ENCODE measurements at regions not wholly inside any gene's neighbourhood (a gene's known extent, or its start where the extent isn't known, plus 50 kb on each side); places are given as distances from the start of the nearest gene placed in this dataset.

DNA sequence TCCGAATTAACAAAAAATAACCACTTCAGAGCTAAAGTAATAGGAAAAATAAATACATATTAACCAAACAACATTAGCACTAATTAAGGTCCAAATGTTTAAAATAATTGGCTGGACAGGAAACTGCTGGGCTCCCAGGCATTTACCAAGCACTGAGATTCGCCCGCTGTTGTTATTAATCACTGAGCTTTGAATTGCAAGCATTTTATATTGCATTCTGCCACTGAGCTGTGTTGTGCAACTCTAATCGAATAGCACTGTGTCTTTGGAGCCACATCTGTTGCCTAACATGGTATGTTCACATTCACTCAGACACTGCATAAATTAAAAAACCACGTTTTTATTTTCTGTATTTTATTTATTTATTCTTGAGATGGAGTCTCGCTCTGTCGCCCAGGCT lies 88.9 kb downstream of the SOWAHC start:
- TF ChIP-seq, protein P1, sequence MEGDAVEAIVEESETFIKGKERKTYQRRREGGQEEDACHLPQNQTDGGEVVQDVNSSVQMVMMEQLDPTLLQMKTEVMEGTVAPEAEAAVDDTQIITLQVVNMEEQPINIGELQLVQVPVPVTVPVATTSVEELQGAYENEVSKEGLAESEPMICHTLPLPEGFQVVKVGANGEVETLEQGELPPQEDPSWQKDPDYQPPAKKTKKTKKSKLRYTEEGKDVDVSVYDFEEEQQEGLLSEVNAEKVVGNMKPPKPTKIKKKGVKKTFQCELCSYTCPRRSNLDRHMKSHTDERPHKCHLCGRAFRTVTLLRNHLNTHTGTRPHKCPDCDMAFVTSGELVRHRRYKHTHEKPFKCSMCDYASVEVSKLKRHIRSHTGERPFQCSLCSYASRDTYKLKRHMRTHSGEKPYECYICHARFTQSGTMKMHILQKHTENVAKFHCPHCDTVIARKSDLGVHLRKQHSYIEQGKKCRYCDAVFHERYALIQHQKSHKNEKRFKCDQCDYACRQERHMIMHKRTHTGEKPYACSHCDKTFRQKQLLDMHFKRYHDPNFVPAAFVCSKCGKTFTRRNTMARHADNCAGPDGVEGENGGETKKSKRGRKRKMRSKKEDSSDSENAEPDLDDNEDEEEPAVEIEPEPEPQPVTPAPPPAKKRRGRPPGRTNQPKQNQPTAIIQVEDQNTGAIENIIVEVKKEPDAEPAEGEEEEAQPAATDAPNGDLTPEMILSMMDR (conservative IDR thresholded peaks at IDR 0.05; ENCODE audit: low read depth, low read length): no peak
- TF ChIP-seq EZH2 (IDR thresholded peaks at IDR 0.05; ENCODE audit: low read length, unreplicated experiment): no peak
